ENCODE measurements at regions not wholly inside any gene's neighbourhood (a gene's known extent, or its start where the extent isn't known, plus 50 kb on each side); places are given as distances from the start of the nearest gene placed in this dataset.

- no peak overlapping the region for H3K4me3 ChIP-seq (ENCODE audit: insufficient read depth, low read depth, low read length)
- DNase-seq = no peak
Measured at GRCh38 chr4:3715855-3716630, 50.1 kb upstream of the ADRA2C start.

GRCh38 chr4:3715061-3715854 is 50.9 kb upstream of the ADRA2C start:
- Histone ChIP-seq H3K36me3 (replicated peaks; ENCODE audit: control insufficient read depth, insufficient read depth, low read length) (no peaks in the 10 kb centered on the region), H3K27me3 (ENCODE audit: control insufficient read depth, insufficient read depth, low read length) (no peaks in the 10 kb centered on the region), H3K4me3 (ENCODE audit: insufficient read depth, low read depth, low read length) (no peak overlapping the region)
- no peak for DNase-seq

More at GRCh38 chr4:3715855-3716630, 50.1 kb upstream of the ADRA2C start:
- Histone ChIP-seq H3K36me3 (replicated peaks; ENCODE audit: control insufficient read depth, insufficient read depth, low read length) (no peaks in the 10 kb centered on the region), H3K27me3 (ENCODE audit: control insufficient read depth, insufficient read depth, low read length) (no peaks in the 10 kb centered on the region)

- Histone ChIP-seq H3K4me3 (ENCODE audit: insufficient read depth, low read depth, low read length) (no peak overlapping the region), H3K36me3 (replicated peaks; ENCODE audit: control insufficient read depth, insufficient read depth, low read length) (no peaks in the 10 kb centered on the region), H3K27me3 (ENCODE audit: control insufficient read depth, insufficient read depth, low read length) (no peaks in the 10 kb centered on the region)
- no peak for DNase-seq
Measured at GRCh38 chr4:3714642-3715001, 51.6 kb upstream of the ADRA2C start.

- H3K4me3 ChIP-seq (ENCODE audit: insufficient read depth, low read depth, low read length) = no peak overlapping the region
- no peaks in the 10 kb centered on the region for H3K36me3 ChIP-seq (replicated peaks; ENCODE audit: control insufficient read depth, insufficient read depth, low read length)
- H3K27me3 ChIP-seq (ENCODE audit: control insufficient read depth, insufficient read depth, low read length) = no peaks in the 10 kb centered on the region
- no peak for DNase-seq
Measured at GRCh38 chr4:3713817-3714641, 52.2 kb upstream of the ADRA2C start.

GRCh38 chr4:3713346-3713745 is 52.8 kb upstream of the ADRA2C start:
- no peaks in the 10 kb centered on the region for H3K36me3 ChIP-seq (replicated peaks; ENCODE audit: control insufficient read depth, insufficient read depth, low read length)
- no peak for DNase-seq
- no peaks in the 10 kb centered on the region for H3K27me3 ChIP-seq (ENCODE audit: control insufficient read depth, insufficient read depth, low read length)
- no peak overlapping the region for H3K4me3 ChIP-seq (ENCODE audit: insufficient read depth, low read depth, low read length)

- H3K4me3 ChIP-seq (ENCODE audit: insufficient read depth, low read depth, low read length) = no peak overlapping the region
- no peak for DNase-seq
- no peaks in the 10 kb centered on the region for H3K27me3 ChIP-seq (ENCODE audit: control insufficient read depth, insufficient read depth, low read length)
Measured at GRCh38 chr4:3712936-3713335, 53.2 kb upstream of the ADRA2C start.

GRCh38 chr4:3712112-3712805 is 53.9 kb upstream of the ADRA2C start:
- no peak for DNase-seq
- Histone ChIP-seq H3K4me3 (ENCODE audit: insufficient read depth, low read depth, low read length) (no peak overlapping the region), H3K36me3 (replicated peaks; ENCODE audit: control insufficient read depth, insufficient read depth, low read length) (no peaks in the 10 kb centered on the region), H3K27me3 (ENCODE audit: control insufficient read depth, insufficient read depth, low read length) (no peaks in the 10 kb centered on the region)

More at GRCh38 chr4:3712936-3713335, 53.2 kb upstream of the ADRA2C start:
- no peaks in the 10 kb centered on the region for H3K36me3 ChIP-seq (replicated peaks; ENCODE audit: control insufficient read depth, insufficient read depth, low read length)

GRCh38 chr4:3711183-3712111 is 54.7 kb upstream of the ADRA2C start:
- Histone ChIP-seq H3K27me3 (ENCODE audit: control insufficient read depth, insufficient read depth, low read length) (no peaks in the 10 kb centered on the region), H3K36me3 (replicated peaks; ENCODE audit: control insufficient read depth, insufficient read depth, low read length) (no peaks in the 10 kb centered on the region), H3K4me3 (ENCODE audit: insufficient read depth, low read depth, low read length) (no peak overlapping the region)
- DNase-seq = no peak

- no peaks in the 10 kb centered on the region for H3K36me3 ChIP-seq (replicated peaks; ENCODE audit: control insufficient read depth, insufficient read depth, low read length)
- H3K27me3 ChIP-seq (ENCODE audit: control insufficient read depth, insufficient read depth, low read length) = no peaks in the 10 kb centered on the region
- no peak overlapping the region for H3K4me3 ChIP-seq (ENCODE audit: insufficient read depth, low read depth, low read length)
- DNase-seq = no peak
Measured at GRCh38 chr4:3710451-3711182, 55.6 kb upstream of the ADRA2C start.

GRCh38 chr4:3709846-3710441 is 56.2 kb upstream of the ADRA2C start:
- H3K27me3 ChIP-seq (ENCODE audit: control insufficient read depth, insufficient read depth, low read length) = no peaks in the 10 kb centered on the region
- no peaks in the 10 kb centered on the region for H3K36me3 ChIP-seq (replicated peaks; ENCODE audit: control insufficient read depth, insufficient read depth, low read length)
- DNase-seq = no peak
- H3K4me3 ChIP-seq (ENCODE audit: insufficient read depth, low read depth, low read length) = no peak overlapping the region

- Histone ChIP-seq H3K36me3 (replicated peaks; ENCODE audit: control insufficient read depth, insufficient read depth, low read length) (no peaks in the 10 kb centered on the region), H3K4me3 (ENCODE audit: insufficient read depth, low read depth, low read length) (no peak overlapping the region), H3K27me3 (ENCODE audit: control insufficient read depth, insufficient read depth, low read length) (no peaks in the 10 kb centered on the region)
- no peak for DNase-seq
Measured at GRCh38 chr4:3709061-3709845, 56.9 kb upstream of the ADRA2C start.

- Histone ChIP-seq H3K36me3 (replicated peaks; ENCODE audit: control insufficient read depth, insufficient read depth, low read length) (no peaks in the 10 kb centered on the region), H3K4me3 (ENCODE audit: insufficient read depth, low read depth, low read length) (no peak overlapping the region), H3K27me3 (ENCODE audit: control insufficient read depth, insufficient read depth, low read length) (no peaks in the 10 kb centered on the region)
- DNase-seq = no peak
Measured at GRCh38 chr4:3708611-3709010, 57.6 kb upstream of the ADRA2C start.
